T-helper 2 cell (primary cell): ENCODE measurements at regions not wholly inside any gene's neighbourhood (a gene's known extent, or its start where the extent isn't known, plus 50 kb on each side); places are given as distances from the start of the nearest gene placed in this dataset.
"Not testable (repeated sequence)": the region's sequence is repeated elsewhere in the genome, so short reads cannot be mapped to it uniquely, and the experiment has no call there.

Source experiments
- DNase-seq, 5 experiments: peaks; one replicate each; pipeline versions ENCODE4 v3.0.0 to v3.0.0-alpha.2; 2012 to 2022

DNA sequence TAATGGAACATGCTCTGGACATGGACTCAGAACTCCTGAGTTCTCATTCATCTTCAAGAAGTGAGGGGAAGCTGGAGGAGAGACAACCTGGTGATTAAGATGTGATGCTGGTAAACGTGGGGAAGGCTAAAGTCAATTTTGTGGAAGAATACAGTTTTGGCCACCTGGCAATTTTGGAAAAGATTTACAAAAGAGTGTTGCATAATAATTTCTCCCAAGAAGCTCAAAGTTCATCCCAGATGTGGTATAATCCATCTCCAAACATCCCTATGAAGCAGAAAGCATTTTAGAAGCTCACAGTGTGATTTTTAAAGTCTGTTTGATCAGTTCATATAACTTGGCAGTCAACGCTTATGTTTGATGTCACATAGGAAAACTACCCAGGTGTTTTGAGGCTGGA is 208.7 kb downstream of the LMX1A start:
- no peak for DNase-seq

DNA sequence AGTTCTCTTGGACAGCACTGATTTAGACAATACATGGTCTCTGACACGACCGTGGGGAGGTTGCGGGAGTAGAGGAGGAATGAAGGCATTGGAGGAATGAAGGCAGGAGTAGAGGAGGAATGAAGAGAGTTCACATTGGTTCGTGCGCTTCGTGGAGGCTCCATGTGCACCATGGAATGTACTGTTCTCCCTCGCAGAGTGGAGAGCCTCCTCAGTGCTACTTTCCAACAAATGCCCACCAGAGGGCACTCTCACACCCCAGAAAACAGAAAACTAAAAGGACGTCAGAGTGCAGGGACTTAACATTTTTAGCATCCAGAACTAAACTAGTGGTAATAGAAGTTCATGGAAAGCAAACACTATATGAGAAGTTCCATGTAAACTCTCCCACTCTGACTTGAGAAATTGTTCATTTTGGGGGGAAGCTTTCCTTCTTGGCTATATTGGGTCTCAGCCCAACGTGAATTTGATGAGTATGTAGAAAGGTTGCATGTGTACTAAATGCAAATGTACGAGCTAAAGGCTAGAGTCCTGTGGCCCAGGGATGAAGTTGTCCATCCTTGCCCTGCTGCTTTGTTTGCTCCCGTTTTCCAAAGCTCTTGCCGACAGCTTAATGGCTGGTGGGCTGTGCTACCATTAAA is 211.6 kb downstream of the LMX1A start:
- DNase-seq = peak in 1 of 5 experiments; percentile 34

DNA sequence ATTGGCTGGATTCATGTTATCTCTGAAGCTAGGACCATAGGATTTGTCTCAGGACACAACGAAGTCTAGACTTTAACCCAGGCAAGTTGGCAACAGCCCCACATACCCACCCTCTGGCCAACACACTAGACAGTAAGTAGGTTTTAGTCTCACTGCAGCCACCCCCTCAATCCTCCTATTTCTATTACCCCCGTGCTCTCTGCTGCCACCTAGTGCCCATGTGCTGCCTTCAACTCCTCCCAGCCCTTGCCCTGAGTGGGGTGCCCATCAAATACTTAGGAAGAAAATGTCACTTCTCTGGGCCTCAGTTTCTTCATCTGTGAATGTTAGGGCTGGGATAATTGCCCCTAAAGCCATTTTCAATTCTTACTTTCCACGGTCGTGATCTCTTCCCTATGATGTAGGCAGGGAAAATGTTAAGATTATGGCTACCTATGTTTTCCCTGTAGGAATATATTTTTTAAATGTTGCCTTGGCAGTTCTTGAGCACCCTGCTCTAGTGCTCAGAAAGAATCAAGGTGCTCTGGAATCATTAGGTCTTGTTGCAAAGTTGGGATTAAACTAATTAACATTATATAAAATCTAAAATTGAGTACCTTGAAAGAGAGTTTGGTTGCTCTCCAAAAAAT is 213.0 kb downstream of the LMX1A start:
- peak in 1 of 5 experiments; percentile 26 for DNase-seq

DNA sequence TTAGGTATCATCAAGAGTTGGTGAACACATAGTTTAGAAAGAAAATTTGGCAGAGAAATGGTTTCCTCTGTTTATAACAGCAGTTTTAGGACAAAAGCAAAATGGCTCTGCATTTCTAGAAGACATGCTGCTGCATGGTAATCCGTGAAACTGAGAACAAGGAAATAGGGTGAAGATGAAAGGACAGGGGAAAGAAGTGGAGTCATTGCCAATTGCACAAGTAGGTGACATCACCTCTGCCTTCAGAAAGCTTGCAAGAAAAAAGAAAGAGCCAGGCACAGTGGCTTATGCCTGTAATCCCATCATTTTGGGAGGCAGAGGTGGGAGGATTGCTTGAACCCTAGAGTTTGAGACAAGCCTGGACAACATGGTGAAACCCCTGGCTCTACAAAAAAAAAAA is 217.6 kb downstream of the LMX1A start:
- DNase-seq = no peak

DNA sequence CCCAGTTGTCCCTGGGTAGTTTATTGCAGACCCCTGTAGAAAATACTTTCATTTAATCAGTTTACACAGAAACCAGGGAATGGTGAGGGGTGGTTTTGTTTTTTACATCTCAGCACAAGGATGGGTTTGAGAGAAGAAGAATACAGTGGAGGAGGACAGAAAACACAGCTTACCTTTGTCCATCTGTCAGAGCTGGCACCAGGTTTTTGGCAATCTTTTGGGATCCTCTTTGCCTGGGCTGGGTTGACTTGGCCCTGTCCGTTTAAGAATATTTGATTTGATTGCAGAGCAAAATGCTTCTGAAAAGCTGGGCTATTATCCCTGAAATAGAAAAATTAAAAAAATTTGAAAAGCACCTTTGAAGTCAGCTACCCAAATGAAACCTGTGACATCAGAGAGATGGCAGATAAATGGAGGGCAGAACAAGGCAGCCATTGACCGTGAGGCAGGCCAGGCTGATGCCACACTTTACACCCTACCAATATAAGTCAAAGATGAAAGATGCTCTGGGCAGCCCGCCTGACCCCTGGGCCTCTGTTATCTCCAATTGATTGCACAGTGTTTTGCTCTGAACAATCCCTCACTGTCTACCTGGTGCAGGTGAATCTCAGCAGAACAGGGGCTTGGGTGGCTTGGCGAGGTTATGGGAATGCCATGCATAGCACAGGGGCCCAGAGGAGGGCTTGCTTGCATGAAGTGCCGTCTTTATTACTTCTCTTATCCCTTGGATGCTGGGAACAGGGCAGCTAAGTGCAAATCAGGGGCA is 218.8 kb downstream of the LMX1A start:
- no peak for DNase-seq

DNA sequence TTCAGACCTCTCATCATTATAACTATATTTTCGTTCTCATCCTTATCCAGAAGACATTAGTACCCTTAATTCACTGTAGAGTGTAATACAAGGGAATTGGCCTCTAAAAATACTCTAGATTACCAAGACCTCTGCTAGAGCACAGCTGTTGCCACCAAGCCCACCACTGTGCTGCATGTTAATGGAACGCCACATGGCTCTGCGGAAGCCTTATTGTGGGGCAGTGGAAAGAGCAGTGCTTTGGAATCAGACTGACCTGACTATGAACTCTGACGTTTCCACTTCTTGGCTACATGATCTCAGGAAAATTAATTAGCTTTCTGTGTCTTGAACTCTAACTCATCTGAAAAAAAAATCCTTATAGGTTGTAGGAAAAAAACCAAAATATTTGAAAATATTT is 222.1 kb downstream of the LMX1A start:
- no peak for DNase-seq

DNA sequence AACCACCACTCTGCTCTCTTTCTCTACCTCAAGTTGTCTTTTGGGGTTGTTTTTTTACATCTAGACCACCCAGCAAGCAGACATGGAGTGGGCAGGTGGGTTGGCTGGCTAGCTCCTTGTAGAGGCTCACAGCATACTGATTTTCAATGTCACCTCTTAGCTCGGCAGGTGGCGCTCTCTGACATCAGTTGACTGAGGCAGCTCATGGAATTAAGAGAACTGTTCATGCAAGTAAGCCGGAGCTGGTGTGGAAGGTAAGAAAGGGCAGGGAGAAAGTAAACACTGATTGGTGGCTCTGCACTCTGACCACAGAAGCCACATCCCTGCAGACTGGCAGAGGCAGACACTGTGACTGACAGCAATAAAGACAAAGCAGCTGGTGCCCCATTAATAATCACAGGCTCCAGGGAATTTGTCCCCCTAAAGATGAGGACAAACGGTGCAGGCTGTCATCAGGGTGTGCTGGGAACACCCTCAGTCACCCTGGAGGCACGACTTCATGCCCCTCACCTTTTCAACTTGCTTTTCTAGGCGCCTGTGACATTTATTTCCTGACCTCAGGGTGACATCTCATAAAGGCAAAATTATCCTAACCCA is 226.8 kb downstream of the LMX1A start:
- peak in 1 of 5 experiments; percentile 73 for DNase-seq

DNA sequence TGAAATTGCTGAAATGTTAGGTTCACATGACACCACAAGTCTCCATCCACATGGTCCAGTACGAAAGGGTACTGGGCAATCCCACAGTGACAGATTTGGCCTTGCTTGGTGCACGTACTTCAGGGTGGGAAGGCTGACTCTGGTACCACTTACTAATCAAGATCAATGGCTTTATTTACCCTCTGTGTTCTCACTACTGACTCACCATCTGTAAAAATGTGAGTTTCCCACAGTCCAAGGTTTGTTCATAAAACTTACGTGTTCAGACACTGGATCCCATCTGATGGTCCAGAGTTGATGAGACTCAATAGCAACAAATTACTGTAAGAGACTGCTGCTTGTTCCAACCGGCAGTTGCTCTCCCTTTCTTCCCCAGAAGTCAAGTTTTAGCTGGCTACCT is 231.7 kb downstream of the LMX1A start:
- DNase-seq = no peak

DNA sequence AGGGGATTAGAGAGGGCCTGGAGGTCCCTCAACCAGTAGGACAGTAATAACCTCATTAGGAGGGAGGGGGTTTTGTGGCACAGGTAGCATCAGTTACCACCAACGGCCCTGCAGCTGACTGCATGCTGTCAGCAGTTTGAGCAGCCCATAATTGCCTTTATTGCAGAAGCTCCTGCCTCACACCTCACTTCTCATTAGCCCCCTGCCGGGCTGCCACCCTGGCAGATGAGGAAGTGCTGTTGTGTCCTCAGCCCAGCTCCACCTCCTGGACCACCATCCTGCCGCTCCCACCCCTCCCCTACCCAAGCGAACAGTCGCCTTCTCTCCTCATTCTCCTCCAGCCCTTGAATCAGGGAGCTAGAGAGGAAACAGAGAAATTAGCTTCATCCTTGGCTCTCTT is 237.4 kb downstream of the LMX1A start:
- no peak for DNase-seq

DNA sequence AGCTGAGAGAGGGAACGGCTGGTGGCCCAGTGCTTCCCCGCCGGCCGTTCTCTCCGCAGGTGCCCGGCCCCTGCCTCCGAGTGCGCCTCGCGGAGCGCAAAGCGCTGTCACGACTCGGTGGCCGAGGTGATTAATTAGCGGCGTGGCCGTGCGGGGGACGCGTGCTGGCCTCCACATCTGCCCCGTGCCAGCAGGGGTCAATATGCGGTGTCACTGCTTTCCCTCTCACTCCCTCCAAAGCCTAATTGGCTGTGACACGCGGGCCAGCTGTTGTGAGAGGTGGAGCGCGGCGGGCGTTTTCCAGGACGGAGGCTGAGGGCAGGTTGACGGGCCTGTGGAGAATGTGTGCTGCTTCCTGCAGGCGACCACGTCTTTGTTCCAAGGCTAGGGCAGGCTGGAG is 239.0 kb downstream of the LMX1A start:
- DNase-seq = no peak

DNA sequence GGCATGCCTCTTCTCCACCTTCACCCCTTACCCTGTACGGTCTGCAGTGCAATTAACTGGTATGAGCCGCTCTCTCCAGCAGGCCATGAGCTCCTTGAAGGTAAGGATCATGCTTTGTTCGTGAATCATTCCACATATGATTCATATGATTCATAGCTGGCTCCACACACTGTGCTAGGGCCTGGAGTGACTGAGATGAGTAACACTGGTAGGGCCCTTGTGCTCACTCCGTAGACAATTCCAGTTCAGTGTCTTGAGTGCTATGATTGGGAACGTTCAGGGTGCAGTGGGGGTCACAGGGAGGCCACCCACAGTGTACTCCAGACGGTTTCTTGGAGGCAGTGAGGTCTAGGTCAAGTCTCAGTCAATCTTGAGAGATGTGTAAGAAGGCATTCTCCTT is 239.8 kb downstream of the LMX1A start:
- no peak for DNase-seq

DNA sequence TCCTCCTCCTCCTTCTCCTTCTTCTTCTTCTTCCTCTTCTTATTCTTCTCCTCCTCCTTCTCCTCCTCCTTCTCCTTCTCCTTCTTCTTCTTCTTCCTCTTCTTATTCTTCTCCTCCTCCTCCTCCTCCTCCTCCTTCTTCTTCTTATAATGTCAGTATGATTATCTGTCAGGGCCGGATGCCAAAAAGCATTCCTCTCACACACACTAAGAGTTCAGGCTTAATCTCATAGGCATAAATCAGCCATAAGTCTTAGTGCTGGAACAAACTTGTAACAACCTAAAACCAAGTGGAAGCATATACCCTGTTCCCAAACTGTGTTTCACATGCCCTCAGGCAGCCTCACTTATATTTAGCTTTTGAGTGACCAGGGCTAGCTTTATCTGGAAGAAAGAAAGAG is 240.3 kb downstream of the LMX1A start:
- no peak for DNase-seq

DNA sequence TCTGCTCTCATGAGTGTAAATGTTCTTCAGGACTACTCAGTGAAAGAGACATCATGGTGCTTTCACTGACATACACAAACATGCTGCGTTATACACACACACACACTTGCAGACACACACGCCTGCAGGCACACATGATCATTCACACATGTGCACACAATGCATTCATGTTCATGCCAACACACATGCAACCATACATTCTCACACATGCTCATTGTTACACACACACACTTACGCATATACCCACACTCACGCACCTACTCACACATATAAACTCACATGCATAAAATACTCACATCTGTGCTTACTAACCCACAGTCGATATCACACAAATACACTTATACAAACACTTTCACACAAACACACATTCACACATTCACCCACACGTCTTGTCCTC is 241.6 kb downstream of the LMX1A start:
- no peak for DNase-seq

DNA sequence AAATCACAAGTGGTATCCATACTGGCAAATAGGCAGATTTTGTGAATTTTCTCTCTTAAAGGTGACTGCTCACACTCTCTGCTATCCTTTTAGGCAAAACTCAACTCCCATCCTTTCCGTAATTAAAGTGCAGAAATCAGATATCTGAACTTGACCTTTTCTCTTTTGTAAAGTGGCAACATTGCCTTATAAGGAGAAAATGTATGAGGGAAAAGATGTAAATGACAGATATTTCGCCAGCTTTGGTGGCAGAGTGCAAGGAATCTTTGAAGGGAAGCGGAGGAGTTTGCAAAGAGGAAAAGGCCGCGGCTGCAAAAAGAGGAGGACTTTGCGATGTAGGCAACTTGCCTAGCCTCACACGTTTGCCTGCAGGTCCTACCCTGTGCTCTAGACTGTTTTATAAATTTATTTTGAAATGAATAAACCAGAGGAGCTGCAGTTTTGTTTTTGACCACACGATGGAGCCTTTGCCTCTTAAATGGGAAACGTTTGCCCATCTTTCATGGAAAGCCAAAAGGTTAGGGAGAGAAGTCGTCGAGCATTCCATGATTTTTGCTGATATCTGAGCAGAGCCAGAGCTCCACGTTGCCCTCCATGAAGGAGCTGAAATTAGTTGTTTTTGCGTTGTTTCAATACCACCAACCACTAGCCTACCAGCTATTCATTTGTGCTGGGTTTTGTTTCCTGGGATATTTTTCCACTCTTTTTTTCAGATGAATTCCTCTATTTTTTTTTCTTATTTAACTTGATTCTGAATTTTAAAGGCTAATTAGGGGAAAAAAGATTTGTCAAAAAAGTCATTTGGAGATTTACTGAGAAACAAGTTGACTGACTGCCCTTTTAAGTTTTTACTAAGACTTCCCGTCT is 242.3 kb downstream of the LMX1A start:
- peak in 1 of 5 experiments; percentile 3 for DNase-seq

DNA sequence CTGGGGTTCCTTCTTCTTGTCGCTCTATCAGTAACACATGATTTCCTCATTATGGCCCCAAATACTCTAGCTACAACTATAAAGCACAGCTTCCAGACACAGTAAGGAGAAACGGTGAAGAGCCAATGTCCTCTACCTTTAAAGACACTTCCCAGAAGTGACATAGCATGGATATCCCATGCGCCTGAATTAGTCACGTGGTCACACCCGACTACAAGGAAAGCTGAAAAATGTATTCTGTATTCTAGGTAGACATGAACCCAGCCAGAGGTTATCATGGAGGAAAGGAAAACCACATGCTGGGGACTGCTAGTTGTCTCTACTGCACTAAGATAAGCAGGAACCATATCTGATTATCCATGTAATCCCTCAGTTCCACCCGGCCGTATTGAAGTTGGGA is 244.3 kb downstream of the LMX1A start:
- DNase-seq = no peak

DNA sequence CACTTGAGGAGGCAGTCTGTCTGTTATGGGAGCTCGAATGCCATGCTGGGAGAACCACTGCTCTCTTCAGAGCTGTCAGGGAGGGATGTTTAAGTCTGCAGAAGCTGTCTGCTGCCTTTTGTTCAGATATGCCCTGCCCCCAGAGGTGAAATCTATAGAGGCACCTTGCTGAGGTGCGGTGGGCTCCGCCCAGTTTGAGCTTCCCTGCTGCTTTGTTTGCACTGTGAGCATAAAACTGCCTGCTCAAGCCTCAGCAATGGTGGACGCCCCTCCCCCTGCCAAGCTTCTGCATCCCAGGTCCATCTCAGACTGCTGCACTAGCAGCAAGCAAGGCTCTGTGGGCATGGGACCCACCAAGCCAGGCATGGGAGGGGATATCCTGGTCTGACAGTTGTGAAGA is 247.5 kb downstream of the LMX1A start:
- no peak for DNase-seq

DNA sequence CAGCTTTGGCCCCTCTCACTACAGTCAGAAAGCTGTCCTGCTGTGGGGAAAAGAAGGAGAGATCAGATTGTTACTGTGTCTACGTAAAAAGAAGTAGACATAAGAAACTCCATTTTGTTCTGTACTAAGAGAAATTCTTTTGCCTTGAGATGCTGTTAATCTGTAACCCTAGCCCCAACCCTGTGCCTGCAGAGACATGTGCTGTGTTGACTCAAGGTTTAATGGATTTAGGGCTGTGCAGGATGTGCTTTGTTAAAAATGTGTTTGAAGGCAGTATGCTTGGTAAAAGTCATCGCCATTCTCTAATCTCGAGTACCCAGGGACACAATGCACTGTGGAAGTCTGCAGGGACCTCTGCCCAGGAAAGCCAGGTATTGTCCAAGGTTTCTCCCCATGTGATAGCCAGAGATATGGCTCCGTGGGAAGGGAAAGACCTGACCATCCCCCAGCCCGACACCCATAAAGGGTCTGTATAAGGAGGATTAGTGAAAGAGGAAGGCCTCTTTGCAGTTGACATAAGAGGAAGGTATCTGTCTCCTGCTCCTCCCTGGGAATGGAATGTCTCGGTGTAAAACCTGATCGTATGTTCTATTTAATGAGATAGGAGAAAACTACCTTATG is 263.9 kb downstream of the LMX1A start:
- DNase-seq = not testable (repeated sequence)

DNA sequence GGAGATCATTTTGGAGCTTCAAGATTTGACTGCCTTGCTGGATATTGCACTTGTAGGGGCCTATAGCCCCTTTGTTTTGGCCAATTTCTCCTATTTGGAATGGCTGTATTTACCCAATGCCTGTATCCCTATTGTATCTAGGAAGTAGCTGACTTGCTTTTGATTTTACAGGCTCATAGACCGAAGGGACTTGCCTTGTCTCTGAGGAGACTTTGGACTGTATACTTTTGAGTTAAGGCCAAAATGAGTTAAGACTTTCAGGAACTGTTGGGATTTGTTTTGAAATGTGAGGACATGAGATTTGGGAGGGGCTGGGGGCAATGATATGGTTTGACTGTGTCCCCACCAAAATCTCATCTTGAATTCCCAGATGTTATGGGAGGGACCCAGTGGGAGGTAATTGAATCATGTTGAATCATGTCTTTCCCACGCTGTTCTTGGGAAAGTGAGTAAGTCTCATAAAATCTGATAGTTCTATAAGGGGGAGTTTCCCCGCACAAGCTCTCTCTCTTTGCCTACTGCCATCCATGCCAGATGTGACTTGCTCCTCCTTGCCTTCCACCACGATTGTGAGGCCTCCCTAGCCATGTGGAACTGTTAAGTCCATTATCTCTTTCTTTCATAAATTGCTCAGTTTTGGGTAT is 276.1 kb downstream of the LMX1A start:
- no peak for DNase-seq

DNA sequence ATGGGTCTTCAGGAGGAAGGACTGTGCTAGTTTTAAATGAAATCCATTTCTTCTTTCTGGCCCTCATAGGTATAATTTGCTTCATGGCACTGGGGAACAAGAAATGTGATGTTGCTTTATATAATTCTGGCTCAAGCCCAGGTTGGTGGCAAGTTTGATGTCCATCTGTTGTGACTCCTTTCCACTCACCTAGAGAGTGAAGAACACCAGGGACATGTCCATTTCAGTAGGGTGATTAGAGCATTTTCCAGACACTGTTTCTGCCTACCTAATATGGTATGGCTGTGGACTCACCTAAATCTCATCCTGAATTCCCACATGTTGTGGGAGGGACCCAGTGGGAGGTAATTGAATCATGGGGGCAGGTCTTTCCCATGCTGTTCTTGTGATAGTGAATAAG is 278.1 kb downstream of the LMX1A start:
- no peak for DNase-seq

DNA sequence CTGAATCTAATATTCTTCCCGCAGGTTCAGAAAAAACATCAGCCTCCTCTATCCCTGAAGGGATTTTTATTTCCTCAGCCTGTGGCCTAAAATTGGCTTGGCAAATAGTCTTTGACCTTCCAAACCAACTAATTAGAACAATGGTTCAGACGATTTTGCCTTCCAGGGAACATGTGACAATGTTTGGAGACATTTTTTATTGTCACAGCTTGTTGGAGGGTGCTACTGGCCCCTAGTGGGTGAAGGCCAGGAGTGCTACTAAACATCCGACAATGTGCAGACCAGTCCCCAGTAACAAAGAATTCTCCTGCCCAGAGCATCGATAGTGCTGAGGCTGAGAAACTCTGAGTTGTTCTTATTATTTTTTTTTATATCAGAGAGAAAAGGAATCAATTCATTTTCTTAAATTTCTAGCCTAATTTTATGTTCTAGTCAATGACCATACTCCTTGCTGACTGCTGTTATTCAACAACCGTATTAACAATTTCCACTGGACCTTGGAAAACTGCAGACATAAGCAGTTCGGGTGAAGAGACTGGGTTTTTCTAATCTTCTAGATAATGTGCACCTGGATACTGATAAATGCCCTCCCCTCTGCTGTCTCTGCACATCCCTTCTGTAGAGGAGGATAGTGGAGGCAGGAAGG is 280.7 kb downstream of the LMX1A start:
- DNase-seq = peak in 1 of 5 experiments; percentile 4
